Nephron progenitor cell (in vitro differentiated cells): ENCODE measurements at regions not wholly inside any gene's neighbourhood (a gene's known extent, or its start where the extent isn't known, plus 50 kb on each side); places are given as distances from the start of the nearest gene placed in this dataset.

ENCODE experiments used
- DNase-seq: peaks from one replicate; pipeline ENCODE4 v3.0.0; 2021
- H3K27ac Mint-ChIP-seq: 2 replicates; pipeline ENCODE4 v1.8.0; 2021; ENCODE audit warnings: mild to moderate bottlenecking, moderate library complexity, mixed read lengths
- H3K27me3 Mint-ChIP-seq: 2 replicates; pipeline ENCODE4 v1.8.0; 2021; ENCODE audit warnings: mild to moderate bottlenecking, low read depth, mixed read lengths; ENCODE audit not compliant: poor library complexity
- H3K36me3 Mint-ChIP-seq: 2 replicates; pipeline ENCODE4 v1.8.0; 2021; ENCODE audit warnings: low read depth, mixed read lengths
- H3K4me1 Mint-ChIP-seq: 2 replicates; pipeline ENCODE4 v1.8.0; 2021; ENCODE audit warnings: mixed read lengths
- H3K4me3 Mint-ChIP-seq: 2 replicates; pipeline ENCODE4 v1.8.0; 2021; ENCODE audit warnings: mild to moderate bottlenecking, moderate library complexity, mixed read lengths
- H3K9me3 Mint-ChIP-seq: 2 replicates; pipeline ENCODE4 v1.8.0; 2021; ENCODE audit warnings: mild to moderate bottlenecking, moderate library complexity, mixed read lengths
- CTCF ChIP-seq: fragments of 200-600 bp; sonication (generic); IDR thresholded peaks from 2 replicates; pipeline ENCODE4 v1.5.0; 2021; ENCODE audit warnings: antibody characterized with exemption

- Mint-ChIP-seq H3K27ac (peak overlapping the region; percentile 74), H3K9me3 (peaks cover 12% of the 10 kb centered on the region), H3K36me3 (no peaks in the 10 kb centered on the region), H3K27me3 (peaks cover 24% of the 10 kb centered on the region), H3K4me1 (peaks cover 39% of the 10 kb centered on the region), H3K4me3 (no peak overlapping the region)
- TF ChIP-seq CTCF: no peak
- no peak for DNase-seq
These were observed 94.6 kb upstream of the SLC6A6 start for GRCh38 chr3:14307656-14308302.

DNA sequence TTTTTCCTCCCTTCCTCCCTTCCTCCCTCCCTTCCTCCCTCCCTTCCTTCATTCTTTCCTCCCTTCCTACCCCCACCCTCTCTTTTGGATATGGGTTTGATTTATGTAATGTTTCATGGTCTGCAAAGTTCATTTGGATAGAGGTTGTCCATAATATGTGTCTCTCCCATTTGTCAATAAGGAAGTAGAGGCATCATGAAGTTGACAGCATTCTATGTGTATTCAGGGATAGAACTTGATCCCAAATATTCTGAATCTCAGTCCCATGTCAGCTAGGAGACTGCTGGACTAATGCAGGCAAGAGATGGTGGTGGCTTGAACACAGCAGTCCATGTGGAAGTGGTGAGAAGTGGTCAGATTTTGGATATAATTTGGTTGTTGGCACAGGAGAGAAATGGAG, 90.7 kb upstream of the SLC6A6 start:
- peaks cover 12% of the 10 kb centered on the region for H3K4me1 Mint-ChIP-seq
- no peak for TF ChIP-seq CTCF
- peaks cover 12% of the 10 kb centered on the region for H3K9me3 Mint-ChIP-seq
- DNase-seq: no peak
- H3K36me3 Mint-ChIP-seq: no peaks in the 10 kb centered on the region
- H3K4me3 Mint-ChIP-seq: no peak overlapping the region
- peaks cover 30% of the 10 kb centered on the region for H3K27me3 Mint-ChIP-seq
- no peak overlapping the region for H3K27ac Mint-ChIP-seq

DNA sequence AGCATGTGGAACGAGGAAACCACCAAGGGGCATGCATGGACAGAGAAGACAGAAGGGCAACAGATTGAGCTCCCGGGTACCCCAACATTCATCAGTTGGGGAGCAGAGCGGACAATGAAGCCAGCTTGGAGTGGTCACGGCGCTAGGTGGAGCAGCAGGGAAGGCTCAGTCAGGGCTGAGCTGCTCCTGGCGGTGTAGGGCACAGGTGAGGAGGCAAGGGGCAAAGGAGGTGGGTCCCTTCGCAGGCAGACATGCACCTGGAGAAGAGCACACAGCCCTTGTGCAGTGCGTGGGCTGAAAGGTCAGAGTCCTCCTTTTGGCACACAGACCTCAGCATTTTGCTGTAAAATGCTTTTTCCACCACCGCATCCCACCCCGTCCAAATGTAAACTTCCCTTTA, 90.0 kb upstream of the SLC6A6 start:
- no peak overlapping the region for H3K27ac Mint-ChIP-seq
- peaks cover 29% of the 10 kb centered on the region for H3K27me3 Mint-ChIP-seq
- no peak for TF ChIP-seq CTCF

GRCh38 chr3:14317057-14317553, 85.3 kb upstream of the SLC6A6 start:
- peaks cover 5% of the 10 kb centered on the region for H3K36me3 Mint-ChIP-seq
- no peak overlapping the region for H3K4me3 Mint-ChIP-seq
- H3K27me3 Mint-ChIP-seq: peaks cover 27% of the 10 kb centered on the region
- no peak overlapping the region for H3K27ac Mint-ChIP-seq
- no peak for TF ChIP-seq CTCF
- H3K4me1 Mint-ChIP-seq: peaks cover 12% of the 10 kb centered on the region
- DNase-seq: no peak
- peaks cover 6% of the 10 kb centered on the region for H3K9me3 Mint-ChIP-seq

More for the DNA sequence above, 90.0 kb upstream of the SLC6A6 start:
- peaks cover 8% of the 10 kb centered on the region for H3K4me1 Mint-ChIP-seq
- DNase-seq: no peak
- H3K36me3 Mint-ChIP-seq: no peaks in the 10 kb centered on the region
- H3K9me3 Mint-ChIP-seq: peaks cover 12% of the 10 kb centered on the region
- H3K4me3 Mint-ChIP-seq: no peak overlapping the region

DNA sequence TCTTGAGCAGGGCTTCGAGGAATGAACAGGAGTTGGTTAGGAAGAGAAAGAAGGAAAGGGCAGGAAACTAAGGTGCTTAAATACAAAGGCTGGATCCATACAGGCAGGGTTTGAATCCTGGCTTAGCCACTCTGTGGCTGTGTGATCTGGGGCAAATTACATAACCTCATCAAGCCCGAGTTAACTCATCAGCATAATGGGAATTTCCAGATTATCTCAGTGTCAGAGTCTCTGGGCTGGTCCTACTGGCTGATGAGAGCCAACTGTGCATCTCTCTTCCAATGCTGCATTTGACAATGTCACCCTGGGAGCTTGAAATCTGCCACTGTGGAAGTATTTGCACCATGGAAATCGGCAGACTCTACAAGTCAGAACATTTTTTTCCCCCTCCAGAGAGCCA, 83.8 kb upstream of the SLC6A6 start:
- Mint-ChIP-seq H3K4me1 (peaks cover 27% of the 10 kb centered on the region), H3K36me3 (peaks cover 5% of the 10 kb centered on the region), H3K27ac (no peak overlapping the region), H3K4me3 (no peak overlapping the region), H3K27me3 (peaks cover 23% of the 10 kb centered on the region), H3K9me3 (peaks cover 6% of the 10 kb centered on the region)
- no peak for TF ChIP-seq CTCF
- DNase-seq: no peak

GRCh38 chr3:14319654-14320182, 82.7 kb upstream of the SLC6A6 start:
- Mint-ChIP-seq H3K36me3 (peaks cover 5% of the 10 kb centered on the region), H3K4me1 (peaks cover 38% of the 10 kb centered on the region), H3K27ac (no peak overlapping the region), H3K4me3 (peak overlapping the region; percentile 69), H3K27me3 (peaks cover 19% of the 10 kb centered on the region), H3K9me3 (peaks cover 6% of the 10 kb centered on the region)
- peak; percentile 39 for DNase-seq
- no peak for TF ChIP-seq CTCF
